Esophagus squamous epithelium (tissue), 5 donors: ENCODE measurements at regions not wholly inside any gene's neighbourhood (a gene's known extent, or its start where the extent isn't known, plus 50 kb on each side); places are given as distances from the start of the nearest gene placed in this dataset.

Experiments
- DNase-seq: peaks from one replicate; lab custom pipeline; 2025; lab: John Stamatoyannopoulos, UW
- H3K27ac ChIP-seq, 4 donors: fragments of 200-600 bp; sonication (generic); one replicate each; pipeline ENCODE4 v1.5.1; 2016 to 2019; ENCODE audit warnings: mild to moderate bottlenecking in 1 of 4
- H3K27me3 ChIP-seq, 4 donors: fragments of 200-600 bp; sonication (generic); 1 replicate in 3 of 4; 2 replicates in 1 of 4; pipeline versions ENCODE4 v1.5.1 to v1.6.0; 2017 to 2021; ENCODE audit warnings: antibody characterized with exemption in 1 of 4
- H3K36me3 ChIP-seq, 3 donors: fragments of 200-600 bp; sonication (generic); one replicate each; pipeline ENCODE4 v1.5.1; 2016 to 2019
- H3K4me1 ChIP-seq, 3 donors: fragments of 200-600 bp; sonication (generic); one replicate each; pipeline ENCODE4 v1.5.1; 2017 to 2019
- H3K4me3 ChIP-seq, 4 donors: fragments of 200-600 bp; sonication (generic); 1 replicate in 3 of 4; 2 replicates in 1 of 4; pipeline ENCODE4 v1.5.1; 2016 to 2019; ENCODE audit warnings: mild to moderate bottlenecking in 2 of 4, moderate library complexity in 1 of 4
- H3K9me3 ChIP-seq, 3 donors: fragments of 200-600 bp; sonication (generic); one replicate each; pipeline ENCODE4 v1.5.1; 2016 to 2019
- POLR2A ChIP-seq, 4 donors: fragments of 450-650 bp; IDR thresholded peaks; one replicate each; pipeline ENCODE4 v1.6.1; 2017; ENCODE audit warnings: antibody characterized with exemption in 4 of 4, mild to moderate bottlenecking in 4 of 4, moderate library complexity in 3 of 4
- WGBS, 2 donors: methylation state at CpG; one replicate each; pipeline ENCODE4 v1.1.5; 2018; 5-methylcytosine and 5-hydroxymethylcytosine counted together
- intact Hi-C: fragments of 100-400 bp; cut with DNase I; formaldehyde crosslinking; loops from one replicate; pipeline ENCODE4 v1.15.0; 2022
- TF ChIP-seq, protein P1 (sequence below), 6 experiments: fragments of 450-650 bp in 4 of 6; fragments of 200-600 bp in 2 of 6; sonication (generic) in 2 of 6; IDR thresholded peaks; one replicate each; pipeline ENCODE4 v1.5.1; 2016 to 2019; ENCODE audit warnings: antibody characterized with exemption in 6 of 6, mild to moderate bottlenecking in 4 of 6, moderate library complexity in 4 of 6
- donor health status: DM: yes; HTN: yes; CAD: no.

DNA sequence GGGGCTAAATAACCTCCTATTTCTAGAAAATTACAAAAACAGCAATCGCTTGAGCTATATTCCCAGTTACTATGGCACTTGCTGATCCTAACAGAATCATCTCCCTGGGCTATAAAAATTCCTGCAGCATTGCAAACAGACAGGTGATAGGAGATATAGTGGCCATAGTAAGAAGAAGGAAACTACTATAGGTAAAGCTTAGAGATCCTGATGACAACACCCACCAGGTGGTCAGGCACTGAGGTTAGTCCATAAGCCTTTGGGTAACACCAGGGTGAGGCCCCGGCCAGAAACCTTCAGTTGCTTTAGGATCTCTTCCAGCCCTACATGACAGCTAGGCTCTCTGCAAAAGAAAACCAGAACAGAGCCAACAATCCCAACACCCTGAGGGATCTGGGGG, 197.9 kb upstream of the PPP1R2C start:
- no peak for TF ChIP-seq POLR2A (IDR thresholded peaks at IDR 0.05)
- TF ChIP-seq, protein P1, sequence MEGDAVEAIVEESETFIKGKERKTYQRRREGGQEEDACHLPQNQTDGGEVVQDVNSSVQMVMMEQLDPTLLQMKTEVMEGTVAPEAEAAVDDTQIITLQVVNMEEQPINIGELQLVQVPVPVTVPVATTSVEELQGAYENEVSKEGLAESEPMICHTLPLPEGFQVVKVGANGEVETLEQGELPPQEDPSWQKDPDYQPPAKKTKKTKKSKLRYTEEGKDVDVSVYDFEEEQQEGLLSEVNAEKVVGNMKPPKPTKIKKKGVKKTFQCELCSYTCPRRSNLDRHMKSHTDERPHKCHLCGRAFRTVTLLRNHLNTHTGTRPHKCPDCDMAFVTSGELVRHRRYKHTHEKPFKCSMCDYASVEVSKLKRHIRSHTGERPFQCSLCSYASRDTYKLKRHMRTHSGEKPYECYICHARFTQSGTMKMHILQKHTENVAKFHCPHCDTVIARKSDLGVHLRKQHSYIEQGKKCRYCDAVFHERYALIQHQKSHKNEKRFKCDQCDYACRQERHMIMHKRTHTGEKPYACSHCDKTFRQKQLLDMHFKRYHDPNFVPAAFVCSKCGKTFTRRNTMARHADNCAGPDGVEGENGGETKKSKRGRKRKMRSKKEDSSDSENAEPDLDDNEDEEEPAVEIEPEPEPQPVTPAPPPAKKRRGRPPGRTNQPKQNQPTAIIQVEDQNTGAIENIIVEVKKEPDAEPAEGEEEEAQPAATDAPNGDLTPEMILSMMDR (IDR thresholded peaks at IDR 0.05): no peak
- no peaks in the 10 kb centered on the region for H3K4me1 ChIP-seq
- H3K9me3 ChIP-seq: no peaks in the 10 kb centered on the region
- no peaks in the 10 kb centered on the region for H3K27me3 ChIP-seq
- WGBS, 2 donors: 80 to 86% methylated on average over 2 of the region's 2 CpGs
- no peaks in the 10 kb centered on the region for H3K36me3 ChIP-seq
- no peak overlapping the region for H3K27ac ChIP-seq
- intact Hi-C loops: no loop called here
- DNase-seq: no peak
- no peak overlapping the region for H3K4me3 ChIP-seq

DNA sequence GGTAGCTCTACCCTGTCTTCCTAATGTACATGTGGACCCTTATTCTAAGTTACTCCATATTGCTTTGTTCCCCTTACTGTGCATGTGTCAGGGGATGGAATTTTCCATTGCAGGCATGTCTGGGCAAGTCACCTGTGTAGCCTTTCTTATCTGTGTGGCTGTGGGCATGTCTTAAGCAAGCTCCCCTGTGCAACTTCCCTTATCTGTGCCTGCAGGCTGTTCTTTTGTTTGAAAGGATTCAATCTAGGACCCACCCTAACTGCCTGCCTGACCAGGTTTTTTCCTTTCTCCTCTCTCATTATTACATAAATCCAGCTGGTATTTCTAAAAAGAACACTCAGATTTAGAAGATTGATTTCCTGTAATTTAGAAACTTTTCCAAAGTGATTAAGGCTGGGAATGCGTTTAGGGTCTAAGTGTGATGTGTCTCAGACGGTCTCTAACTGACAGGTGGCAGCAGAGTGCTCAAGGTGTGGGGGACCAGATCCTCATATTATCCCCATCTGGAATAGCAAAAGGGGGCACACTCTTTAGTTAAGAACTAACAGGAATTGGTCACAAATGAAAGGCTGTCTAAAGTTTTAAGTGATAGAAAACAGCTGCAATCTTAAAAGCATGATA, 198.9 kb upstream of the PPP1R2C start:
- no peak overlapping the region for H3K4me3 ChIP-seq
- 0 to 47% methylated on average over 2 of the region's 2 CpGs for WGBS, 2 donors
- intact Hi-C loops: no loop called here
- H3K4me1 ChIP-seq: no peaks in the 10 kb centered on the region
- no peaks in the 10 kb centered on the region for H3K27me3 ChIP-seq
- TF ChIP-seq POLR2A (IDR thresholded peaks at IDR 0.05): no peak
- TF ChIP-seq, protein P1 (IDR thresholded peaks at IDR 0.05): no peak
- H3K9me3 ChIP-seq: no peaks in the 10 kb centered on the region
- DNase-seq: no peak
- H3K36me3 ChIP-seq: no peaks in the 10 kb centered on the region
- no peak overlapping the region for H3K27ac ChIP-seq

DNA sequence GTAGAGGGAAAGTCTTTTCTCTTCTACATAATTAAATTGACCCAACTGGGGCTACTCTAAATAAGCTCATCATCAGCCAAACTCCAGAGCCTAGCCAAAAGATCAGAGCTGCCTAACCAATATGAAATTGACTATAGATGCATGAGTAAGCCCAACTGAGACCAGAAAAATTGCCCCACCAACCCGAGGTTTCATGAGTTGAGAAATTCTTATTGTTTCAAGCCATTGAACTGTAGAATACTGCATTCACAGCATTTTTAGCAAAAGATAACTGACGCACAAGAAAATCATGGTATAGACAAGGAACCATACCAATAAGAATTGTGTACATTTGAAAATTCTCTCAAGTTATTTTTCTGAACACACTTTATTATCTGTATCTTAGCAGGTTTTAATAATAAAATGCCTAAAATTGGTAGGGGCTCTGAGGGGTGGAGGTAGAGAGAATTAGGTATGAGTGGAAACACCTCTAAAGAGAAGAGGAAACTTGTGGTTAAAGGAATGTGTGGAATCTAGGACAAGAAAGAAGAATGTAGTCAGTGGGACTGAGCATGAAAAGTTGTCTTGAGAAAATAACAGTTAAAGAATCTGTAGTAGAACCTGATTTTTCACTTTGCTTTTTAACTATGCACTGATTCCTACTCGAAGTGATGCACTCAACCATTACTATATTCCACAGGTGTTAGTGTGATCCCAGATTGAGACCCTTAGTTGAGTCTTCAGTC, 200.9 kb upstream of the PPP1R2C start:
- H3K4me1 ChIP-seq: no peaks in the 10 kb centered on the region
- no peak overlapping the region for H3K4me3 ChIP-seq
- H3K27ac ChIP-seq: no peak overlapping the region
- 52 to 60% methylated on average over 3 of the region's 3 CpGs for WGBS, 2 donors
- H3K9me3 ChIP-seq: no peaks in the 10 kb centered on the region
- intact Hi-C loops: no loop called here
- no peak for TF ChIP-seq POLR2A (IDR thresholded peaks at IDR 0.05)
- no peak for DNase-seq
- H3K36me3 ChIP-seq: no peaks in the 10 kb centered on the region
- H3K27me3 ChIP-seq: no peaks in the 10 kb centered on the region

DNA sequence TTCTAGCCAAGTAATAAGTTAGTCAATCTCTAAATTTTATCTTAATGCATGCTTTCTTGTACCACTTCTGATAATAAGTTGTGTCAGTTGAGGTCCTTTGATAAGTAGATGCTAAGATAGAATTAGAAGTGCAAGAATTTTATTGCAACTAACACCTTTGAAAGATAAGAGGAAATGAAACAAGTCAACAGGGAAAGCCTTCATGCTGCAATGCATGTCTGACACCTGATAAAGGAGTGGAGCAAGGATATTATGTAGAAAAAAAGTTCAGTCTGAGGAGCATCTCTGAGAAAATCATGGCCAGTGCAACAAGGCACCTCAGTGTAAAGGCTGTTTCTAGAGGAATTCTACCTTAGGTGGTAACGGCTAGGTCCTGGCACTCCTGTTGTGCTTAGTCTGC, 210.7 kb upstream of the PPP1R2C start:
- intact Hi-C loops: no loop called here
- Histone ChIP-seq H3K36me3 (no peaks in the 10 kb centered on the region), H3K9me3 (no peaks in the 10 kb centered on the region), H3K27me3 (no peaks in the 10 kb centered on the region), H3K27ac (no peak overlapping the region), H3K4me3 (no peak overlapping the region), H3K4me1 (no peaks in the 10 kb centered on the region)
- TF ChIP-seq POLR2A (IDR thresholded peaks at IDR 0.05): no peak
- TF ChIP-seq, protein P1 (IDR thresholded peaks at IDR 0.05): no peak
- WGBS, 2 donors: 50 to 78% methylated on average over 1 of the region's 1 CpG
- DNase-seq: no peak

DNA sequence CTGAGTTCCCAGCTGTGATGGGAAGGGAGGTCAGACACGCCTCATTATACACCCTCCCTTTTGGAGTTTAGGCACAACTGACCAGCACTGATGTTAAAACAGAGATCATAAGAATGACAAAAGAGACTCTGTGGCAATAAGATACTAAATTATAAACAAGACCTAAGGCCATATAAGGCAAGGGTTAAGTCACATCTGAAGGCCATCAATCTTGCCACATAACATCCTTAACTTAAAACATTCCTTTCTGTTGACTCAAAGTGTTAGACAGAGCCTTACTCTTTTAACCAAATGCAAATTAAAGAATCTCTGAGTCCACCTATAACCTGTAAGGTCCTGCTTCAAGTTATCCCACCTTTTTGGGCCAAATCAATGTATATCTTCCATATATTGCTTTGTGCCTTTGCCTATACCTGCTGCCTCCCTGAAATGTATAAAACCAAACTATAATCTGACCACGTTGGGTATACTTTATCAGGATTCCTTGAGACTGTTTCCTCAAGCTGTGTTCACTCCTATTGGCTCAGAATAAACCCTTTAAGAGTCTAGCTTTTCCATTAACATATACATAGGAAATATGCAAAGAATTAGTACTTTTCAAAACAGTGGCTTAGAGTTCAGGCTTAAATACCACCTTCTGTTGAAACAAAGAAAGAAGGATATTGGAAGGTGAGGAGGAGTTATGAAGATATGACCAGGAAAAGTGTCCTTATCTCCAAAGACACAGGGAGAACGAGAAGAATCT, 214.4 kb upstream of the PPP1R2C start:
- no peak for DNase-seq
- intact Hi-C loops: no loop called here
- no peaks in the 10 kb centered on the region for H3K9me3 ChIP-seq

More for the DNA sequence above, 214.4 kb upstream of the PPP1R2C start:
- H3K4me3 ChIP-seq: no peak overlapping the region
- WGBS, 2 donors: 56 to 58% methylated on average over 3 of the region's 3 CpGs
- H3K27ac ChIP-seq: no peak overlapping the region
- H3K27me3 ChIP-seq: peaks cover 0 to 6% (median 0%) of the 10 kb centered on the region in 4 donors
- no peaks in the 10 kb centered on the region for H3K36me3 ChIP-seq
- TF ChIP-seq, protein P1 (IDR thresholded peaks at IDR 0.05): no peak
- no peak for TF ChIP-seq POLR2A (IDR thresholded peaks at IDR 0.05)
- no peaks in the 10 kb centered on the region for H3K4me1 ChIP-seq
